ENCODE measurements at regions not wholly inside any gene's neighbourhood (a gene's known extent, or its start where the extent isn't known, plus 50 kb on each side); places are given as distances from the start of the nearest gene placed in this dataset.

DNA sequence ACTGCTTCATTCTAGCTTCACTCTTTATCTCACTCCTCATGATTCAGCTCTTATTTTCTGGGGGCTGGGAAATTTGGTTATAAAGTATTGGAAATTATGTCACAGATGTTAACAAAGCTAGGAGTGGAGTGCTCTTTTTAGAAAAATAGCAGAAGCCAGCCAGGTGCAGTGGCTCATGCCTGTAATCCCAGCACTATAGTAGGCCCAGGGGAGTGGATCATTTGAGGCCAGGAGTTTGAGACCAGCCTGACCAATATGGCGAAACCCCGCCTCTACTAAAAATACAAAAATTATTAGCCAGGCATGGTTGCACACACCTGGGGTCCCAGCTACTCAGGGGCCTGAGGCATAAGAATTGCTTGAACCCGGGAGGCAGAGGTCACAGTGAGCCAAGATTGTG, 97.2 kb upstream of the GUCY1A1 start:
- Mint-ChIP-seq H3K9me3 (ENCODE audit: unreplicated experiment) (no peaks in the 10 kb centered on the region), H3K27me3 (ENCODE audit: unreplicated experiment) (no peaks in the 10 kb centered on the region), H3K36me3 (ENCODE audit: unreplicated experiment) (no peaks in the 10 kb centered on the region), H3K4me1 (ENCODE audit: low read depth, unreplicated experiment) (peaks cover 2% of the 10 kb centered on the region), H3K27ac (ENCODE audit: unreplicated experiment) (no peak overlapping the region), H3K4me3 (ENCODE audit: unreplicated experiment) (no peak overlapping the region)
- DNase-seq: no peak
- TF ChIP-seq, protein P1, sequence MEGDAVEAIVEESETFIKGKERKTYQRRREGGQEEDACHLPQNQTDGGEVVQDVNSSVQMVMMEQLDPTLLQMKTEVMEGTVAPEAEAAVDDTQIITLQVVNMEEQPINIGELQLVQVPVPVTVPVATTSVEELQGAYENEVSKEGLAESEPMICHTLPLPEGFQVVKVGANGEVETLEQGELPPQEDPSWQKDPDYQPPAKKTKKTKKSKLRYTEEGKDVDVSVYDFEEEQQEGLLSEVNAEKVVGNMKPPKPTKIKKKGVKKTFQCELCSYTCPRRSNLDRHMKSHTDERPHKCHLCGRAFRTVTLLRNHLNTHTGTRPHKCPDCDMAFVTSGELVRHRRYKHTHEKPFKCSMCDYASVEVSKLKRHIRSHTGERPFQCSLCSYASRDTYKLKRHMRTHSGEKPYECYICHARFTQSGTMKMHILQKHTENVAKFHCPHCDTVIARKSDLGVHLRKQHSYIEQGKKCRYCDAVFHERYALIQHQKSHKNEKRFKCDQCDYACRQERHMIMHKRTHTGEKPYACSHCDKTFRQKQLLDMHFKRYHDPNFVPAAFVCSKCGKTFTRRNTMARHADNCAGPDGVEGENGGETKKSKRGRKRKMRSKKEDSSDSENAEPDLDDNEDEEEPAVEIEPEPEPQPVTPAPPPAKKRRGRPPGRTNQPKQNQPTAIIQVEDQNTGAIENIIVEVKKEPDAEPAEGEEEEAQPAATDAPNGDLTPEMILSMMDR (IDR thresholded peaks at IDR 0.05; ENCODE audit: partially characterized antibody, unreplicated experiment): no peak

- H3K27me3 Mint-ChIP-seq (ENCODE audit: unreplicated experiment): no peaks in the 10 kb centered on the region
- TF ChIP-seq, protein P1 (IDR thresholded peaks at IDR 0.05; ENCODE audit: partially characterized antibody, unreplicated experiment): no peak
- no peaks in the 10 kb centered on the region for H3K9me3 Mint-ChIP-seq (ENCODE audit: unreplicated experiment)
- H3K27ac Mint-ChIP-seq (ENCODE audit: unreplicated experiment): no peak overlapping the region
- no peak for DNase-seq
- H3K4me1 Mint-ChIP-seq (ENCODE audit: low read depth, unreplicated experiment): peaks cover 2% of the 10 kb centered on the region
- no peak overlapping the region for H3K4me3 Mint-ChIP-seq (ENCODE audit: unreplicated experiment)
- H3K36me3 Mint-ChIP-seq (ENCODE audit: unreplicated experiment): no peaks in the 10 kb centered on the region
Observed at GRCh38 chr4:155568641-155569220, 97.9 kb upstream of the GUCY1A1 start.

- Mint-ChIP-seq H3K9me3 (ENCODE audit: unreplicated experiment) (peaks cover 2% of the 10 kb centered on the region), H3K27ac (ENCODE audit: unreplicated experiment) (no peak overlapping the region), H3K4me1 (ENCODE audit: low read depth, unreplicated experiment) (no peaks in the 10 kb centered on the region), H3K4me3 (ENCODE audit: unreplicated experiment) (no peak overlapping the region), H3K36me3 (ENCODE audit: unreplicated experiment) (no peaks in the 10 kb centered on the region), H3K27me3 (ENCODE audit: unreplicated experiment) (peaks cover 2% of the 10 kb centered on the region)
- no peak for DNase-seq
- TF ChIP-seq, protein P1 (IDR thresholded peaks at IDR 0.05; ENCODE audit: partially characterized antibody, unreplicated experiment): no peak
Observed at GRCh38 chr4:155566354-155566753, 100.3 kb upstream of the GUCY1A1 start.

DNA sequence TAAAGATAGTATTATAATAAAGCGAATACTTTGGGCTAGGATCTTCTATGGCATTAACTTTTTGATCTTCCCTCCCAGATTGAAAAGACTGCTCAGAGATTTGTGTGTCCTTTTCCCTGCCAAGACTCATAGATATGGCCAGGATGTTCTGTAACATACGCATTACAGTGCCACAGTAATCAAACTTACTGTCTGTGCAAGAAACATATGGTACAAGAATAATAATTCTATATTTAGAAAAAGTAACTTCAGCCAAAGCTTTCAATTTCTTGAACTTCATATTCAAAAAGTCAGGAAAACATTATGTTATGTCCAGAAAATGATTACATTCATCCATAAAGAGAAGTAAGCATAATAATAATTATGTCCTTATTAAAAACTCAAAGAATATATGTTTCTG, 100.9 kb upstream of the GUCY1A1 start:
- Mint-ChIP-seq H3K4me3 (ENCODE audit: unreplicated experiment) (no peak overlapping the region), H3K27ac (ENCODE audit: unreplicated experiment) (no peak overlapping the region), H3K27me3 (ENCODE audit: unreplicated experiment) (peaks cover 2% of the 10 kb centered on the region), H3K36me3 (ENCODE audit: unreplicated experiment) (no peaks in the 10 kb centered on the region), H3K4me1 (ENCODE audit: low read depth, unreplicated experiment) (no peaks in the 10 kb centered on the region), H3K9me3 (ENCODE audit: unreplicated experiment) (peaks cover 2% of the 10 kb centered on the region)
- TF ChIP-seq, protein P1 (IDR thresholded peaks at IDR 0.05; ENCODE audit: partially characterized antibody, unreplicated experiment): no peak
- DNase-seq: no peak

- Mint-ChIP-seq H3K27me3 (ENCODE audit: unreplicated experiment) (peaks cover 2% of the 10 kb centered on the region), H3K4me1 (ENCODE audit: low read depth, unreplicated experiment) (no peaks in the 10 kb centered on the region), H3K36me3 (ENCODE audit: unreplicated experiment) (no peaks in the 10 kb centered on the region), H3K4me3 (ENCODE audit: unreplicated experiment) (no peak overlapping the region), H3K27ac (ENCODE audit: unreplicated experiment) (no peak overlapping the region), H3K9me3 (ENCODE audit: unreplicated experiment) (peaks cover 2% of the 10 kb centered on the region)
- TF ChIP-seq, protein P1 (IDR thresholded peaks at IDR 0.05; ENCODE audit: partially characterized antibody, unreplicated experiment): no peak
- no peak for DNase-seq
Observed at GRCh38 chr4:155565330-155565729, 101.3 kb upstream of the GUCY1A1 start.

Data from glutamatergic neuron (in vitro differentiated cells).